ENCODE measurements at regions not wholly inside any gene's neighbourhood (a gene's known extent, or its start where the extent isn't known, plus 50 kb on each side); places are given as distances from the start of the nearest gene placed in this dataset.

DNA sequence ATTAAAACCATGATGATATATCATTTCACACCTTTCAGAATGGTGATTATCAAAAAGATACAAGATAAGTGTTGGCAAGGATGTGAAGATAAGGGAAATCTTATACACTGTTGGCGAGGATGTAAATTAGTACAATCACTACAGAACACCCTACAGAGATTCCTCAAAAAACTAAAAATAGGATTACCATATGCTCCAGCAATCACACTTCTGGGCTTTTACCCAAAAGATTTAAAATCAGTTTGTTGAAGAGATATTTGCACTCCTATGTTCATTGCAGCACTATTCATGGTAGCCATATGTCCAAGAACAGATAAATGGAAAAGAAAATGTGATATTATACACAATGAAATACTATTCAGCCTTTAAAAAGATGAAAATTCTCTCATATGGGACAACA lies 240.4 kb downstream of the GABRG1 start:
- no peak for TF ChIP-seq ZFX (IDR thresholded peaks at IDR 0.05)
- TF ChIP-seq, protein P1, sequence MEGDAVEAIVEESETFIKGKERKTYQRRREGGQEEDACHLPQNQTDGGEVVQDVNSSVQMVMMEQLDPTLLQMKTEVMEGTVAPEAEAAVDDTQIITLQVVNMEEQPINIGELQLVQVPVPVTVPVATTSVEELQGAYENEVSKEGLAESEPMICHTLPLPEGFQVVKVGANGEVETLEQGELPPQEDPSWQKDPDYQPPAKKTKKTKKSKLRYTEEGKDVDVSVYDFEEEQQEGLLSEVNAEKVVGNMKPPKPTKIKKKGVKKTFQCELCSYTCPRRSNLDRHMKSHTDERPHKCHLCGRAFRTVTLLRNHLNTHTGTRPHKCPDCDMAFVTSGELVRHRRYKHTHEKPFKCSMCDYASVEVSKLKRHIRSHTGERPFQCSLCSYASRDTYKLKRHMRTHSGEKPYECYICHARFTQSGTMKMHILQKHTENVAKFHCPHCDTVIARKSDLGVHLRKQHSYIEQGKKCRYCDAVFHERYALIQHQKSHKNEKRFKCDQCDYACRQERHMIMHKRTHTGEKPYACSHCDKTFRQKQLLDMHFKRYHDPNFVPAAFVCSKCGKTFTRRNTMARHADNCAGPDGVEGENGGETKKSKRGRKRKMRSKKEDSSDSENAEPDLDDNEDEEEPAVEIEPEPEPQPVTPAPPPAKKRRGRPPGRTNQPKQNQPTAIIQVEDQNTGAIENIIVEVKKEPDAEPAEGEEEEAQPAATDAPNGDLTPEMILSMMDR (conservative IDR thresholded peaks at IDR 0.05): no peak
- no peak overlapping the region for H3K27ac ChIP-seq

DNA sequence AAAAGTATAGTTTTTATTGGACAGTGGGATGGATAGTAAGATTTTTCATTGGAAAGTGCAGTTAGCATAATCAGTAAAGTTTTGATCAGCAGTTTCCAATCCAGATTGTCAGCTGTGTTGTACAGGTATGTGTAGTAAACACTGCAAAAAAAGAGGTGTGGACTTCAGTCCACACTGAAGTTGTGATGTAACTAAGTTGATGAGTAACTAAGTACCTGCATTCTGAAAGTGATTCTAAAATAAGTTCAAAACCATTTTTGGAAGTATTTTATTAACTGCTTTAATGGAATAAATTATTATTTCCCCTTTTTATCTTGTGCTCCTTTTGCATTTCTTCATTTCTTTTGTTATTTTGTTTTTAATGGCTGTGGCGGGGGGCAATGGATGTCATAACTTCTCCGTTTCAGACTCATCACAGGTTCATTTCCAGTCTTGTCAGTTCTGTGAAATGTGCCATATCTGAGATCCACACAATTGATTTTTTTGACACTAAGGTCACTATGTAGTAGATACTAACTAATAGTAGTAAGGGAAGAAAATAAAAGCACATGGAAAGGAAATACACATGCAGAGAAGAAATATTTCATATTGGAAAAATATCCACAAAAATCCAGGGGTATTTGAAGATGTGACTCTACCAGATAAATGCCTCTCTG lies 247.5 kb downstream of the GABRG1 start:
- no peak for TF ChIP-seq ZFX (IDR thresholded peaks at IDR 0.05)
- TF ChIP-seq, protein P1 (conservative IDR thresholded peaks at IDR 0.05): no peak
- no peak overlapping the region for H3K27ac ChIP-seq

DNA sequence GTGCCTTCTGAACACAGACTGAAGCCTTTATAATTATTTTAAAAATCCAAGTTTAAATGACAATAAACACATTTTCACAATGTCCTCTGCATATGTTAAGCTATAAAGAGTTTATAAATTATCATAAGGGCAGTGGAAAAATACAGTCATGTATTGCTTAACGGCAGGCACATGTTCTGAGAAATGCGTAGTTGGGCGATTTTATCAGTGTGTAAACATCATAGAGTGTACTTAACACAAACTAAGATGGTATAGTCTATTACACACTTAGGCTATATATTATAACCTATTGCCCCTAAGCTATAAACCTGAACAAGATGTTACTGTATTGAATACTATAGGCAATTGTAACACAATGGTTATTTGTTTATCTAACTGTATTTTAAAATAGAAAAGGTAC lies 254.7 kb downstream of the GABRG1 start:
- no peak overlapping the region for H3K27ac ChIP-seq
- TF ChIP-seq, protein P1 (conservative IDR thresholded peaks at IDR 0.05): no peak
- TF ChIP-seq ZFX (IDR thresholded peaks at IDR 0.05): no peak

DNA sequence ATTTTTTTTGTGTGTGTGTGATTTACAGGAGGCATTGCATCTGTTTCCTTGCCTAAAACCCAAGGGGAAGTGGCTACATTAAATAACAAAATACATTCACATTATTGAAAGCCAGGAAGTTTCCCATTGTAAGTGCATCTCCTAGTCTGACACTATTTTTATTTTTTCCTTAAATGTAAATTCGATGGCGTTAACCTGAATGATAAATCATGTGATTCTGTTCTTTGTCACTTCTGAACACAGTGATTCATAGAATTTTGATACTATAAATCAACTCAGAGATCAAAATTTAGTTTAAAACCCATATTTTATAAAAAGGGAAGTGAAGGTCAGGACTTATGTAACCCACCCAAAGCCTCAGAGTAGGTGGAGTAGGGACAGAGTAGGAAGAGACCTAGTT lies 258.1 kb downstream of the GABRG1 start:
- no peak overlapping the region for H3K27ac ChIP-seq
- no peak for TF ChIP-seq ZFX (IDR thresholded peaks at IDR 0.05)
- TF ChIP-seq, protein P1 (conservative IDR thresholded peaks at IDR 0.05): no peak

DNA sequence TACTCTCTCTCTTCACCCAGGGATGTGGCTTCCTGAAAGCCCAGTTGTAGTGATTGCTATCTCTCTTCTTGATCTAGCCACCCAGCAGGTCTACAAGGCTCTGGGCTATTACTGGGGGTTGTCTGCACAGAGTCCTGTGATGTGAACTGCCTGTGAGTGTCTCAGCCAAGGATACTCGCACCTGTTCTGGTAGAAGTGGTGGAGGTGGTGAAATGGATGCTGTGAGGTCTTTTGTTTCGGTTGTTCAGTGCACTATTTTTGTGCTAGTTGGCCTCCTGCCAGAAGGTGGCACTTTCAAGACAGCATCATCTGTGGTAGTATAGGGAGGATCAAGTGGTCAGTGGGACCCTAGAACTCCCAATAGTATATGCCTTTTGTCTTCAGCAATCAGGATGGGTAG lies 268.0 kb downstream of the GABRG1 start:
- TF ChIP-seq, protein P1 (conservative IDR thresholded peaks at IDR 0.05): no peak
- no peak for TF ChIP-seq ZFX (IDR thresholded peaks at IDR 0.05)
- no peak overlapping the region for H3K27ac ChIP-seq

DNA sequence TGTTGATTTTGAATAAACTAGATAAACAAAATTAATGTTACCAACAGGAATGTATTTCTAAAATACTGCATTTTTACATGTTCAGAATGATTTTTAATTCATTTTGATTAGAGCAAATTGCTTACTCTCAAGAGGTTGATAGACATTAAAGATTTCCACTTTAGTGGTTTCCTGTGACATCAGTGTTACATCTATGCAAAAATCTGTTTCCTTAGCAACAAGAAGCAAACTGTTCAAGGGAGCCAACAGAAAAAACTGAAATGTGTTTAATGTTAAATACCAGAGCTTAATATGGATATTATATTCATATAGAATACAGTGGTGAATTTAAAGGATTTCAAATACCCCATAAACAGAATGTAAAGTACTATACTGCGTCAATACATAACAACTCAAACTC lies 277.8 kb downstream of the GABRG1 start:
- TF ChIP-seq, protein P1 (conservative IDR thresholded peaks at IDR 0.05): no peak
- no peak for TF ChIP-seq ZFX (IDR thresholded peaks at IDR 0.05)

DNA sequence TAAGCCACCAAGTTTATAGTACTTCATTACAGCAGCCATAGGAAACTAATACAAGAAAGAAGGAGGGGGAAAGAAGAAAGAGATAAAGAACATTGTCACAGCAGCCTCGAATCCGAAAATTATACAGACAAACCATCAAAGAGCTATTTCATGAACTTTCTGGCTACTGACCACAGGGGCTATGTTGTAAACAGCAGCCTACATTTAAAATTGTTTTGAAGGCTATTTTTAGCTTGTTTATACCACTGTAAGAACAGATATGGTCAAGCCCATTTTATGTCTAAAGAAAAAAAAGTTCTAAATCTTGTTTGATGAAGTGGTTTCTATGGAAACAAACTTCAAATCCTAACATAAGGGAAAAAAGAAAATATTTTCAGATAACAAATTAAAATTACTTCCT lies 282.1 kb downstream of the GABRG1 start:
- no peak for TF ChIP-seq ZFX (IDR thresholded peaks at IDR 0.05)
- TF ChIP-seq, protein P1 (conservative IDR thresholded peaks at IDR 0.05): no peak
- no peak overlapping the region for H3K27ac ChIP-seq

More for the DNA sequence above, 277.8 kb downstream of the GABRG1 start:
- H3K27ac ChIP-seq: no peak overlapping the region
